Spleen (tissue), 7 donors: ENCODE measurements at regions not wholly inside any gene's neighbourhood (a gene's known extent, or its start where the extent isn't known, plus 50 kb on each side); places are given as distances from the start of the nearest gene placed in this dataset.

ENCODE experiments used
- POLR2A ChIP-seq, 3 donors: fragments of 450-650 bp; IDR thresholded peaks; one replicate each; pipeline ENCODE4 v1.5.1; 2017; ENCODE audit warnings: antibody characterized with exemption in 3 of 3, mild to moderate bottlenecking in 1 of 3
- TF ChIP-seq, protein P1 (sequence below), 11 experiments: fragments of 200-600 bp in 7 of 11; fragments of 450-650 bp in 4 of 11; sonication (generic) in 4 of 11; IDR thresholded peaks in 8 of 11; conservative IDR thresholded peaks in 3 of 11; 1 replicate in 7 of 11; 2 replicates in 4 of 11; pipeline versions ENCODE4 v1.4.0 to v1.8.0; 2016 to 2021; ENCODE audit warnings: antibody characterized with exemption in 11 of 11, inconsistent platforms in 4 of 11, mild to moderate bottlenecking in 1 of 11
- donor health status: DM: no; HTN: no; CAD: no; lungs with moderate emphysema.
- donor health status: DM: no; HTN: no; CAD: no.
- donor health status: DM: no; HTN: no; CAD: no.

DNA sequence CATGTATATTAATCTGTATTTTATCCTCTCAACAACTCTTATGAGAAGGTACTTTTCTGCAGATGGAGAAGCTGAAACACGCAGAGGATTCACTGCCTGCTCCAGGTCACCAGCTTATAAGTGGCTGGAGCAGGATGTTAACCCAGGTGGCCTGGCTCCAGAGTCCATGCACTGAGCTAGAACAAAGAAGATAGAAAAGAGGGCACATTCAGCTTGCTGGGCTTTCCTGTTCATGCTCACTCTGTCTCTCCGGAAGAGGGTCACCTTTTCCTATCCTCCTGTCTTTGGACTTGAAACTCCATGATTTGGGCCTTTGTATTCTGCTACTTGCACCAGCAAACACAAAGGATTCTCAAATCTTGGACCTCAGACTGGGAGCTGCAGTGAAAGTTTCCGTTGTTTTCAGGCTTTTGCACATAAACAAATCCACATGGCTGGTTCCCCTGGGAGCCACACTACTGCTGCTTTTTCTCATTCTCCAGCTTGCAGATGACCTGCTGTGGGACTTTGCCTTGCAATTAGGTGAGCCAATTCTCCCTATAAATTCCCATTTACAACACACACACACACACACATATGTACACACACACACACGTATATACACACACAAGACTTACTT is 117.3 kb upstream of the GRK3 start:
- TF ChIP-seq, protein P1, sequence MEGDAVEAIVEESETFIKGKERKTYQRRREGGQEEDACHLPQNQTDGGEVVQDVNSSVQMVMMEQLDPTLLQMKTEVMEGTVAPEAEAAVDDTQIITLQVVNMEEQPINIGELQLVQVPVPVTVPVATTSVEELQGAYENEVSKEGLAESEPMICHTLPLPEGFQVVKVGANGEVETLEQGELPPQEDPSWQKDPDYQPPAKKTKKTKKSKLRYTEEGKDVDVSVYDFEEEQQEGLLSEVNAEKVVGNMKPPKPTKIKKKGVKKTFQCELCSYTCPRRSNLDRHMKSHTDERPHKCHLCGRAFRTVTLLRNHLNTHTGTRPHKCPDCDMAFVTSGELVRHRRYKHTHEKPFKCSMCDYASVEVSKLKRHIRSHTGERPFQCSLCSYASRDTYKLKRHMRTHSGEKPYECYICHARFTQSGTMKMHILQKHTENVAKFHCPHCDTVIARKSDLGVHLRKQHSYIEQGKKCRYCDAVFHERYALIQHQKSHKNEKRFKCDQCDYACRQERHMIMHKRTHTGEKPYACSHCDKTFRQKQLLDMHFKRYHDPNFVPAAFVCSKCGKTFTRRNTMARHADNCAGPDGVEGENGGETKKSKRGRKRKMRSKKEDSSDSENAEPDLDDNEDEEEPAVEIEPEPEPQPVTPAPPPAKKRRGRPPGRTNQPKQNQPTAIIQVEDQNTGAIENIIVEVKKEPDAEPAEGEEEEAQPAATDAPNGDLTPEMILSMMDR (IDR thresholded peaks at IDR 0.05 in 8 of 11, conservative IDR thresholded peaks at IDR 0.05 in 3 of 11) = no peak
- TF ChIP-seq POLR2A (IDR thresholded peaks at IDR 0.05) = no peak
